ENCODE measurements at regions not wholly inside any gene's neighbourhood (a gene's known extent, or its start where the extent isn't known, plus 50 kb on each side); places are given as distances from the start of the nearest gene placed in this dataset.

GRCh38 chr11:127800989-127801688 is 786.2 kb downstream of the ETS1 start:
- Histone ChIP-seq H3K27me3 (replicated peaks in 1 of 2; ENCODE audit: control insufficient read depth in 2 of 2, insufficient read depth in 2 of 2, low read length in 1 of 2) (no peaks in the 10 kb centered on the region), H4K20me1 (ENCODE audit: control insufficient read depth, insufficient read depth) (no peaks in the 10 kb centered on the region), H2AFZ (ENCODE audit: control insufficient read depth, low read depth, low read length) (no peak overlapping the region), H3K4me2 (ENCODE audit: control insufficient read depth, insufficient read depth) (no peak overlapping the region), H3K9me3 (replicated peaks; ENCODE audit: control insufficient read depth, insufficient read depth, low read length) (no peaks in the 10 kb centered on the region), H3K79me2 (ENCODE audit: control insufficient read depth, insufficient read depth, low read length) (no peaks in the 10 kb centered on the region), H3K4me3 (no peak overlapping the region), H3K9ac (ENCODE audit: control insufficient read depth, insufficient read depth, low read length) (no peak overlapping the region), H3K4me1 (ENCODE audit: control insufficient read depth, insufficient read depth, low read length) (no peaks in the 10 kb centered on the region), H3K27ac (ENCODE audit: control insufficient read depth, insufficient read depth) (no peak overlapping the region), H3K36me3 (ENCODE audit: control insufficient read depth in 2 of 2, insufficient read depth in 2 of 2, low read length in 1 of 2) (no peaks in the 10 kb centered on the region)
- POLR2A ChIA-PET = no interaction called here
- BruUV-seq (replicated peaks) = no TSS peak
- 30% methylated on average over 6 of the region's 6 CpGs for WGBS (ENCODE audit: insufficient coverage, insufficient replicate concordance, low lambda C conversion rate, missing lambda C conversion rate)
- RAD21 ChIA-PET (ENCODE audit: unreplicated experiment) = no interaction called here
- DNase-seq (ENCODE audit: low read depth, low spot score) (no peak), FAIRE-seq (no peak), ATAC-seq (no peak)
- intact Hi-C loops (cut with micrococcal nuclease; ENCODE audit: unreplicated experiment) = no loop called here
- in situ Hi-C loops (cut with MboI) = no loop called here
- SMC1A ChIA-PET (ENCODE audit: uncharacterized antibody, unreplicated experiment) = no interaction called here
- CTCF ChIA-PET = no interaction called here
- TF ChIP-seq CBFB (IDR thresholded peaks at IDR 0.05; ENCODE audit: low read depth) (no peak), ZBTB33 (IDR thresholded peaks at IDR 0.05) (no peak), NR2C2 (IDR thresholded peaks at IDR 0.05; ENCODE audit: borderline replicate concordance, control insufficient read depth, insufficient read length, low read depth) (no peak), CHD4 (IDR thresholded peaks at IDR 0.05) (no peak), CUX1 (IDR thresholded peaks at IDR 0.05; ENCODE audit: insufficient replicate concordance, low read depth, low read length) (no peak), EZH2 (IDR thresholded peaks at IDR 0.05; ENCODE audit: borderline replicate concordance, control insufficient read depth, low read depth, low read length) (no peak), BCL11A (IDR thresholded peaks at IDR 0.05; ENCODE audit: low read depth, low read length) (no peak), TCF3 (IDR thresholded peaks at IDR 0.05; ENCODE audit: borderline replicate concordance, insufficient read depth, low read depth, low read length) (no peak), ZNF274 (IDR thresholded peaks at IDR 0.05; ENCODE audit: insufficient read depth, insufficient read length) (no peak), YY1 (IDR thresholded peaks at IDR 0.05; ENCODE audit: low read depth, low read length) (no peak), ZNF207 (IDR thresholded peaks at IDR 0.05; ENCODE audit: borderline replicate concordance) (no peak), KAT2A (conservative IDR thresholded peaks at IDR 0.05; ENCODE audit: control insufficient read depth, low read depth, low read length) (no peak)
- TF ChIP-seq, protein P1, sequence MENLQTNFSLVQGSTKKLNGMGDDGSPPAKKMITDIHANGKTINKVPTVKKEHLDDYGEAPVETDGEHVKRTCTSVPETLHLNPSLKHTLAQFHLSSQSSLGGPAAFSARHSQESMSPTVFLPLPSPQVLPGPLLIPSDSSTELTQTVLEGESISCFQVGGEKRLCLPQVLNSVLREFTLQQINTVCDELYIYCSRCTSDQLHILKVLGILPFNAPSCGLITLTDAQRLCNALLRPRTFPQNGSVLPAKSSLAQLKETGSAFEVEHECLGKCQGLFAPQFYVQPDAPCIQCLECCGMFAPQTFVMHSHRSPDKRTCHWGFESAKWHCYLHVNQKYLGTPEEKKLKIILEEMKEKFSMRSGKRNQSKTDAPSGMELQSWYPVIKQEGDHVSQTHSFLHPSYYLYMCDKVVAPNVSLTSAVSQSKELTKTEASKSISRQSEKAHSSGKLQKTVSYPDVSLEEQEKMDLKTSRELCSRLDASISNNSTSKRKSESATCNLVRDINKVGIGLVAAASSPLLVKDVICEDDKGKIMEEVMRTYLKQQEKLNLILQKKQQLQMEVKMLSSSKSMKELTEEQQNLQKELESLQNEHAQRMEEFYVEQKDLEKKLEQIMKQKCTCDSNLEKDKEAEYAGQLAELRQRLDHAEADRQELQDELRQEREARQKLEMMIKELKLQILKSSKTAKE (IDR thresholded peaks at IDR 0.05; ENCODE audit: low read depth, poor library complexity, severe bottlenecking) = no peak
- TF ChIP-seq, protein P2, sequence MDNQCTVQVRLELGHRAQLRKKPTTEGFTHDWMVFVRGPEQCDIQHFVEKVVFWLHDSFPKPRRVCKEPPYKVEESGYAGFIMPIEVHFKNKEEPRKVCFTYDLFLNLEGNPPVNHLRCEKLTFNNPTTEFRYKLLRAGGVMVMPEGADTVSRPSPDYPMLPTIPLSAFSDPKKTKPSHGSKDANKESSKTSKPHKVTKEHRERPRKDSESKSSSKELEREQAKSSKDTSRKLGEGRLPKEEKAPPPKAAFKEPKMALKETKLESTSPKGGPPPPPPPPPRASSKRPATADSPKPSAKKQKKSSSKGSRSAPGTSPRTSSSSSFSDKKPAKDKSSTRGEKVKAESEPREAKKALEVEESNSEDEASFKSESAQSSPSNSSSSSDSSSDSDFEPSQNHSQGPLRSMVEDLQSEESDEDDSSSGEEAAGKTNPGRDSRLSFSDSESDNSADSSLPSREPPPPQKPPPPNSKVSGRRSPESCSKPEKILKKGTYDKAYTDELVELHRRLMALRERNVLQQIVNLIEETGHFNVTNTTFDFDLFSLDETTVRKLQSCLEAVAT (IDR thresholded peaks at IDR 0.05) = no peak

Data from GM12878 (cell line).